NT2/D1 (cell line): ENCODE measurements at regions not wholly inside any gene's neighbourhood (a gene's known extent, or its start where the extent isn't known, plus 50 kb on each side); places are given as distances from the start of the nearest gene placed in this dataset.

ENCODE experiments used
- DNase-seq: peaks from one replicate; pipeline ENCODE4 v3.0.0-alpha.2; 2011; ENCODE audit warnings: low read depth, low spot score
- H3K27me3 ChIP-seq: 2 replicates; pipeline ENCODE4 v1.6.0; 2011; ENCODE audit warnings: mild to moderate bottlenecking; ENCODE audit not compliant: insufficient read length, insufficient read depth
- H3K36me3 ChIP-seq: 2 replicates; pipeline ENCODE4 v1.6.1; 2011; ENCODE audit warnings: mild to moderate bottlenecking, low read length, mixed read lengths; ENCODE audit not compliant: insufficient read depth, insufficient read length
- H3K4me1 ChIP-seq: 2 replicates; pipeline ENCODE4 v1.5.1; 2011; ENCODE audit not compliant: insufficient read depth, insufficient read length
- H3K4me3 ChIP-seq: 2 replicates; pipeline ENCODE4 v1.5.1; 2011; ENCODE audit warnings: low read depth; ENCODE audit not compliant: insufficient read length
- H3K9ac ChIP-seq: 2 replicates; pipeline ENCODE4 v1.6.0; 2011; ENCODE audit warnings: low read depth; ENCODE audit not compliant: insufficient read length
- H3K9me3 ChIP-seq: 2 replicates; pipeline ENCODE4 v1.5.1; 2011; ENCODE audit warnings: mild to moderate bottlenecking, low read length; ENCODE audit not compliant: insufficient read depth
- SUZ12 ChIP-seq: IDR thresholded peaks from 2 replicates; pipeline ENCODE4 v1.6.1; 2011; ENCODE audit not compliant: insufficient read length, insufficient read depth; ENCODE audit errors: extremely low read depth
- YY1 ChIP-seq: IDR thresholded peaks from 2 replicates; pipeline ENCODE4 v1.6.1; 2011; ENCODE audit not compliant: insufficient read length, insufficient read depth
- ZNF274 ChIP-seq: IDR thresholded peaks from 2 replicates; pipeline ENCODE4 v1.6.1; 2011; ENCODE audit warnings: mild to moderate bottlenecking, low read depth, low read length

- H3K27me3 ChIP-seq = no peaks in the 10 kb centered on the region
- H3K4me3 ChIP-seq = no peak overlapping the region
- H3K4me1 ChIP-seq = no peaks in the 10 kb centered on the region
- H3K9ac ChIP-seq = no peak overlapping the region
- TF ChIP-seq ZNF274 = no peak
- TF ChIP-seq SUZ12 = no peak
- no peaks in the 10 kb centered on the region for H3K36me3 ChIP-seq
- DNase-seq = no peak
- 0 out of 2 replicates have a peak, but pooled peaks cover 2% of the 10 kb centered on the region for H3K9me3 ChIP-seq
Observed at GRCh38 chr1:239617259-239617658, 230.9 kb downstream of the CHRM3 start.

- peaks cover 7% of the 10 kb centered on the region; the same call in 1 of the 2 replicates for H3K9me3 ChIP-seq
- no peak for TF ChIP-seq YY1
- no peak for TF ChIP-seq SUZ12
- TF ChIP-seq ZNF274 = no peak
- no peaks in the 10 kb centered on the region for H3K4me1 ChIP-seq
- H3K4me3 ChIP-seq = no peak overlapping the region
- no peak overlapping the region for H3K9ac ChIP-seq
- DNase-seq = no peak
- H3K36me3 ChIP-seq = no peaks in the 10 kb centered on the region
- no peaks in the 10 kb centered on the region for H3K27me3 ChIP-seq
Observed at GRCh38 chr1:239617731-239618130, 231.4 kb downstream of the CHRM3 start.

GRCh38 chr1:239619190-239619589 lies 232.8 kb downstream of the CHRM3 start:
- Histone ChIP-seq H3K4me3 (no peak overlapping the region), H3K9me3 (peaks cover 8% of the 10 kb centered on the region; the same call in 1 of the 2 replicates), H3K27me3 (no peaks in the 10 kb centered on the region), H3K4me1 (no peaks in the 10 kb centered on the region), H3K36me3 (no peaks in the 10 kb centered on the region), H3K9ac (no peak overlapping the region)
- no peak for TF ChIP-seq ZNF274
- no peak for TF ChIP-seq SUZ12
- TF ChIP-seq YY1 = no peak
- no peak for DNase-seq

- peak overlapping the region; percentile 9 for H3K4me3 ChIP-seq
- no peaks in the 10 kb centered on the region for H3K4me1 ChIP-seq
- H3K9me3 ChIP-seq = peaks cover 35% of the 10 kb centered on the region
- no peaks in the 10 kb centered on the region for H3K27me3 ChIP-seq
- DNase-seq = no peak
- no peak for TF ChIP-seq ZNF274
- TF ChIP-seq YY1 = no peak
- no peak for TF ChIP-seq SUZ12
- H3K9ac ChIP-seq = no peak overlapping the region
- peaks cover 8% of the 10 kb centered on the region for H3K36me3 ChIP-seq
Observed at GRCh38 chr1:239630767-239631166, 244.4 kb downstream of the CHRM3 start.

- Histone ChIP-seq H3K9ac (no peak overlapping the region), H3K4me1 (no peaks in the 10 kb centered on the region), H3K4me3 (no peak overlapping the region), H3K9me3 (peaks cover 35% of the 10 kb centered on the region), H3K36me3 (peaks cover 12% of the 10 kb centered on the region), H3K27me3 (no peaks in the 10 kb centered on the region)
- DNase-seq = peak; percentile 18
- TF ChIP-seq SUZ12 (no peak), YY1 (no peak), ZNF274 (no peak)
Observed at GRCh38 chr1:239633432-239633831, 247.1 kb downstream of the CHRM3 start.

GRCh38 chr1:239635276-239635675 lies 248.9 kb downstream of the CHRM3 start:
- H3K9ac ChIP-seq = no peak overlapping the region
- DNase-seq = no peak
- H3K4me3 ChIP-seq = no peak overlapping the region
- peaks cover 12% of the 10 kb centered on the region for H3K36me3 ChIP-seq
- no peaks in the 10 kb centered on the region for H3K4me1 ChIP-seq
- no peaks in the 10 kb centered on the region for H3K27me3 ChIP-seq
- TF ChIP-seq ZNF274 (no peak), SUZ12 (no peak), YY1 (no peak)
- H3K9me3 ChIP-seq = peaks cover 32% of the 10 kb centered on the region

GRCh38 chr1:239636347-239636746 lies 250.0 kb downstream of the CHRM3 start:
- Histone ChIP-seq H3K36me3 (peaks cover 12% of the 10 kb centered on the region), H3K4me3 (no peak overlapping the region), H3K27me3 (no peaks in the 10 kb centered on the region), H3K9me3 (peaks cover 25% of the 10 kb centered on the region), H3K9ac (no peak overlapping the region), H3K4me1 (no peaks in the 10 kb centered on the region)
- no peak for DNase-seq
- TF ChIP-seq YY1 (no peak), SUZ12 (no peak), ZNF274 (no peak)
